ENCODE measurements at regions not wholly inside any gene's neighbourhood (a gene's known extent, or its start where the extent isn't known, plus 50 kb on each side); places are given as distances from the start of the nearest gene placed in this dataset.

DNA sequence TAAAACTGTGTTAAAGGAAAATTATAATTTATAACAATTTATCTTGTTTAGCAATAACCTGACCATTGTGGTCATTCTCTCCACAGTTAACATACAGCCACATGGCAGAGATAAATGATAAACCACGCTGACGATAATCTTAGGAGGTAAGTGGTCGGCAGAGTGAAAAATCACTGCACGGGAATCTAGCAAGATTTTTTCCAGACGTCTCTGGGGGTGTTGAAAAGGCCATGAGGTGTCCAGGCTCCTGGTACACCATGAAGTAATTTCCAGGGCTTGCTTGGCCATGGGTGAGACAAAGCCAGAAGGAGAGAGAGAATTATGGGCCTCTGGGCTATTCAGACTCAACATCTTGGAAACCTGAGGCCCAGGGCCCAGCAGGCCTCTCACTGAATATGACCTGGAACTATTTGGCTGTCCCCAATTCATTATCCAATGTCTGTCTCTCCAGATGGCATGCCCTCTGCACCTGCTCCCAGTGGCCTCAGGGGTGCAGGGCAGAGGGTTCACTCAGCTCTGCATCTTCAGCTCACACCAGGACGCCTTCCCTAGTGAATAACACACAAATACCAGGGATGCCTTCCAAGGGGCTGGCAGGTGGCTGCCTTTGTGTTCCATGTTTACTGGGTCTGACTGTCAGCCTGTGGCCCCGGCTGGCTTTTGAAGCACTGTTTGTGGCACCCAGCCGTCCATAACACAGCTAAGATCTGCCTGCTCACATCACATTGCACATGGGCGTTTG, 590.4 kb upstream of the PFKP start:
- DNase-seq (ENCODE audit: extremely low read depth, low read depth, low spot score), result no peak

- no peak for DNase-seq (ENCODE audit: extremely low read depth, low read depth, low spot score)
Observed at GRCh38 chr10:2476218-2476811, 591.0 kb upstream of the PFKP start.

GRCh38 chr10:2475711-2476217, 591.6 kb upstream of the PFKP start:
- no peak for DNase-seq (ENCODE audit: extremely low read depth, low read depth, low spot score)

DNA sequence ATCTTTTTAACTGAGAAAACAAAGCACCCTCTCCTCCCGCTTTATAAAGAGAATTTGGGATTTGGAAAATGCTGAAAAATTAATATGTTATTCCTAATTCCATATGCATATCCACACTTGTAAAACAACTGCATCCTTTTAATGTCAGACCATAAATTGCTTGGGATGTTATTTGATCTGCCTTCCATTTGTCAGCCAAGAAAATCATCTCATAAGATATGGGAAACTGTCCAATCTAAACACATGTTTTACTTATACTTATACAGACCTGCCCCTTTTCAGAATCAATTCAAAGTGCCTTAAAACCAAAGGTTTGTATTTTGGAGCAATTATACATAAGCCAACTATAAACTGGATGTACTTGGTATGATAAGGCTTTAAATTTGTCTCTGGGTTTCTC, 595.5 kb upstream of the PFKP start:
- no peak for DNase-seq (ENCODE audit: extremely low read depth, low read depth, low spot score)

DNA sequence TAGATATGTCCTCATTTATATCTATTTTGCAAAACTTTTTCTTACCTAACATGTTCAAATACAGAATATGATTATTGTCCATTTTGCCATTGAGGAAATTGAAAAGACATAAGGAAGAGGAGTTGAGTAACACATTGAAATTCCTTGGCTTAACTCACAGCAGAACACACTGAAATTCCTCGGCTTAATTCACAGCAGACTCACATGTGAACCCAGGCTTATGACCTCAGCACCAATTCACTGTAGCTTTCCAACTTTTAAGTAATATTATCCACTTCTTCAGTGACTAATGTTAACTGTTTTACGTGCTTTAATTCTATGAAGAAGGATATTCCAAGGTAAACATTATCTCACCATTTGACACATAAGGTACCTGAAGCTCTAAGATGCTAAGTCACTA, 597.5 kb upstream of the PFKP start:
- DNase-seq (ENCODE audit: extremely low read depth, low read depth, low spot score), result no peak

DNA sequence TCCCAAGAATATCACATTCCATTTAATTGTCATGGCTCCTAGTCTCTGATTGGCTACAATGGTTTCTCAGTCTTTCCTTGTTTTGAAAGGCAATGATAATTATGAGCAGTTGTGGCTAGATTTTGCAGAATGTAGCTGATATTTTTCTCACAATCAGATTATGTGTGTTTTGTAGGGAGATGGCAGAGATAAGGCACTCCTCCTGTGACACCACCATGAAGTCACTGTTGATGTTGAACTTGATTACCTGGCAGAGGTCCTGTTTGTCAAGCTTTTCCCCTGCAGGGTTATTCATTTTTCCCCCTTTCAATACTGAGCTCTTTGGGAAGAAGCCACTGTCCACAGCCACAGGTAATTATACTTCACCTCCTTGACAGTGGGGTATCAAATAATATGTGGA, 602.9 kb upstream of the PFKP start:
- DNase-seq (ENCODE audit: extremely low read depth, low read depth, low spot score), result no peak

GRCh38 chr10:2463316-2463715, 604.0 kb upstream of the PFKP start:
- no peak for DNase-seq (ENCODE audit: extremely low read depth, low read depth, low spot score)

GRCh38 chr10:2462581-2462980, 604.8 kb upstream of the PFKP start:
- DNase-seq (ENCODE audit: extremely low read depth, low read depth, low spot score), result no peak

- DNase-seq (ENCODE audit: extremely low read depth, low read depth, low spot score), result no peak
Observed at GRCh38 chr10:2460812-2461211, 606.5 kb upstream of the PFKP start.

DNA sequence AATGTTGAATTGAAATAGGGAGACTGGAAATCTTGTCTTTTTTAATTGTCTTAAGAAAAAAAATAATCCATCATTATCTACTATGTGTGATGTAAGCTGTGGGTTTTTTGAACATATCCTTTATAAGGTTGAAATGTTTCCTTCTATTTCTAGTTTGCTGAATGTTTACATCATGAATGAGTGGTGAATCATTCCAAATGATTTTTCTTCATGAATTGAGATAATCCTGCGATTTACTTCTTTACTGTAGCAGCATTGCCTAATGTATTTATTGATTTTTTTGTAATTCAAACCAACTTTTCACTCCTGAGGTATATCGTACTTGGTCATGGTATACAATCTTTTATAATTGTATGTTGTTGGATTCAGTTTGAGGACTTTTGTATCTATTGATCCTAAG, 607.6 kb upstream of the PFKP start:
- DNase-seq (ENCODE audit: extremely low read depth, low read depth, low spot score), result no peak

DNA sequence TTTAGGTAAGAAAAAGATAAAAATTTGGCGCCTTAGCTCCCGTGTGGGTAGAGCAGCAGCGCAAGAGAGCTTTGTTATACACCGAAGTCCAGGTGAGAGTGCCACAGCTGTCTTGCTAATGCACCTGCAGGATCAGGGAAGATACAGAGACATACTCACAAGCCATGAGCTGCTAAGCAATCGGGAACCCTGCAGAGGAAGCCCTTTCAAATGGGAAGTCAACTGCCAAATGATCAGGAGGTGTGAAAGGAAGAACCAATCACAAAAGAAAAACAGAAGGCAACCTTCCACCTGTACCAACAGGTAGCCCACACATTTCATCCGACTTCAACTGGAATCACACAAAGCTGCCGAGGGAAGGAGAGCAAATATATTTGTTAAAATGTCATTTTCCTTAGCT, 610.5 kb upstream of the PFKP start:
- DNase-seq (ENCODE audit: extremely low read depth, low read depth, low spot score), result no peak

DNA sequence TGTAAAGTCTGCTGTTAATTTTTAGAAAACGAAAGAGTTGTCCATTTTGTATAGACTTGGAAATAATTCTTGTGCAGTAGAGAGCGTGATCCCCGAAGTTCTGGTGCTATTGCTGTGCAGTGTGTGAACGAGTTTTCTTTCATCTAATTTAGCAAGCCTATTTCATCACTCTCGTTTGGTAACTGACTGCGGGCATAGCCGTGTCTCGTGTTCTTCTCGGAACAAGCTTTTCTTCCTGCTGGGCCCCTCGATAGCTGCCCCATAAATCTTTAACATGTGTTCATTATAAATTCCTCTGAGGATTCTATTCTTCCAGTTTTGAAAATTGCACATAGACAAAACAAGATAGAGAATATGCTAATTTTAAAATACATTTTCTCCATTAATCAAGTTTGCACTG, 622.0 kb upstream of the PFKP start:
- DNase-seq (ENCODE audit: extremely low read depth, low read depth, low spot score), result no peak

DNA sequence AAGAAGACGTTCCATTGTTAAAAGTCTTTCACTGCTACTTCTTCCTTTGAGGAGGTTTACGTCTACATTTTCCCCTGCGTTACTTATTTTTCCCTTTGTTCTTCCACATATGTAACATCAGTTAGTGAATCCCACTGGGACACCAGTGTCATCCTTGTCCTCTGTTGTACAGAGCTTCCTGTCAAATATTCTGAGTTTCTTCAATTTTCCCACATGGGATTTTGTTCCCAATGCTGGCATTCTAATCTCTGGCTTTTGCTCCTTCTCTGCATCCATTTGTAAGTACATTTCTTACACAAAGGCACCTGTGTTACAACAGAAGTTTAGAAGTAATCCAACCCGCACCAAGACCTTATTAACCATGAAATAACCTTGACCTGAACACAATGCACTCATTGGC, 627.4 kb upstream of the PFKP start:
- DNase-seq (ENCODE audit: extremely low read depth, low read depth, low spot score), result no peak

DNA sequence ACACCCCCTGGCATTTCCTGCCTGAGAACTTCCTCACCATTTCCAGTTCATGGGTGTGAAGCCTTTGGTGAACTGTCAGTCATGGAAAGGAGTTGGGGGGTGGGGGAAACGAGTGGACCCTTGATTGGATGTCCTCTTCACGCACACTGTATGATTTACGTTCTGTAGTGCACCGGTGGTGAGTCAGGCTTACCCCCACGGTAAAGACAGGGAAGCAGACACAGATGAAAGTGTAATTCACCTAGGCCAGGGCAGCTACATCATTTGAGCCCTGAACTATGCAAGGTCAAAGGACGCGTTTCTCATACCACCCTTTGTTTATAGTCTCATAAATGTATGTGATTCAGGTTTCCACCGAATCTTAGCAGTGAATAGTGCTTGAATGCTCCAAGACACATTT, 628.3 kb upstream of the PFKP start:
- no peak for DNase-seq (ENCODE audit: extremely low read depth, low read depth, low spot score)

DNA sequence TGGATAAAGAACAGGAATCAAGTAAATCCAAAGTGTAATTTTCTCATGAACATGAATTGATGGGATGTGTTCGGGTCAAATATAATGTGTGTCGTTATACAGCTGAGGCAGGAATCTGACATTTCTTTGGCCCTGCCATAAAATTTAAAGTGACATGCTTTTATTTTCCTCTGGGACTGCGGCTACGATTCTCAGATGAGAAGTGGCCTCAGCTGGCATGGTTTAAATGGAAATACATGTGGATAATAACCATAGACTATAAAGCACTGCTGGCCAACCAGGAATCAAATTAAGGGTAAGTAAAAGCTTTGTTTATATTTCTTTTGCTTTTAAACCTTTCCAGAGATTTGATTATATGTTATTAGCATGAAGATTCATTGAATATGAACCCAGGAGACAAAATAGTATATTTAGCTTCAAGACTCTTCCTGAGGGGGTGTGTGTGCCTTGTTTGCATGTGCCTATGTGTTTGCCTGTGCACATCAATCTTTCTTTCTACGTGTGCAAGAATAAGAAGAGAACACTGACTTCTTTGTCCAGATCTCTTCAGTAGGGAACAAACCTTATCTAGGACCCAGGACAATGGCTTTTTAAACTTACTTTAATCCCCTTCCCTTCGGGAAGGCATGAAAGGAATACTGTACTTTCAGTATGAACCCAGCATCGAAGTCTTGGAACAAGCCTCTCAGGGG, 629.0 kb upstream of the PFKP start:
- DNase-seq (ENCODE audit: extremely low read depth, low read depth, low spot score), result no peak

- DNase-seq (ENCODE audit: extremely low read depth, low read depth, low spot score), result no peak
Observed at GRCh38 chr10:2436933-2437332, 630.4 kb upstream of the PFKP start.

DNA sequence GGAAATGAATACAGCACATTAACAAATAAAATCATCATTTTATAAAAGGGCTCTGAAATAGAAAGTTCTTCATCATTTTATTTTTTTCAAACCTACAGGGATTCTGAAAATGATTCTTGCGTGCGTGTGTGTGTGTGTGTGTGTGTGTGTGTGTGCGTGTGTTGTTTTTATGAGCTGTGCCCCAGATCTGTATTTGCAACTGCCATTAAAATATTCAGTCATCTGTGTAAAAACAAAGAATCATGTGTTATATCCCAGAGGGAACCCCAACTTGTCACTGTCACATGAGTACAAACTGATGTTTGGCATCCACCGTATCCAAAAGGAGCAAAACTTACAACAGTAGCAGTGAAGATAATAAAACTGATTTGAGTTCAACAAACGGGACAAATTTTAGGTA, 635.4 kb upstream of the PFKP start:
- no peak for DNase-seq (ENCODE audit: extremely low read depth, low read depth, low spot score)

DNA sequence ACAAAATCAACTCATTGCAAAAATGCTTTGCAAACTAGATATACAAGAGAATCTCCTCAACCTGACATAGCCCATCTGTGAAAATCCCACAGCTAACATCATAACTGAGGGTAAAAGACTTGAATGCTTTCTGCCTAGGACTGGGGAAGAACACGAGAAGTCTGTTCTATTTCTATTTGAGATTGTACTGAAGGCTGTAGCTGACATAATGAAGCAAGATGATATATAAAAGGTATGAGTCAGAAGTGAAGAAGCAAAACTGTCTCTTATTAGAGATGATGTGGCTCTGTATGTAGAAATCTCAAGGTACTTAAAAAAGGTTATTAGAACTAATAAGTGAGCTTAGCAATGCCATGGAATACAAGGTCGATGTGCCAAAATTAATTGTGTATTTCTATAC, 639.9 kb upstream of the PFKP start:
- DNase-seq (ENCODE audit: extremely low read depth, low read depth, low spot score), result no peak

GRCh38 chr10:2425320-2425719, 642.0 kb upstream of the PFKP start:
- DNase-seq (ENCODE audit: extremely low read depth, low read depth, low spot score), result no peak

- DNase-seq (ENCODE audit: extremely low read depth, low read depth, low spot score), result no peak
Observed at GRCh38 chr10:2414562-2414961, 652.8 kb upstream of the PFKP start.

DNA sequence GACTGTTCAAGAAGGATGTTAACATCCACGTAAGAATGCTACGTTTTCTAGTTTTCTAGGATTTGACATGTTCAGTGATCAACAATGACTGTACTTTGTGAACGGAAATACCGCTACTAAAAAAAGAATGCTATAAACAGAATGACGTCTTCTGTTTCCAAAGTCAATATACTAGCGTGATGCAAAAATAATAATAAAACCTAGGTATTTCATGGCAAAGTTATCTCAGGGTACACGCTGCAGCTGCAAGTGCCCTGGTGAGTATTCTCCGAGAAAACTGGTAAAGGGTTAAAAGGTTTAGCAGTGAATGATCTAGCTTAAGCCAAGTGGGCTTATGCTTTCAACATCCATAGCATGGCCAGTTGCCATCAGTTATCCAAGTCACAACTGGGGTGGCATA, 653.3 kb upstream of the PFKP start:
- no peak for DNase-seq (ENCODE audit: extremely low read depth, low read depth, low spot score)

DNA sequence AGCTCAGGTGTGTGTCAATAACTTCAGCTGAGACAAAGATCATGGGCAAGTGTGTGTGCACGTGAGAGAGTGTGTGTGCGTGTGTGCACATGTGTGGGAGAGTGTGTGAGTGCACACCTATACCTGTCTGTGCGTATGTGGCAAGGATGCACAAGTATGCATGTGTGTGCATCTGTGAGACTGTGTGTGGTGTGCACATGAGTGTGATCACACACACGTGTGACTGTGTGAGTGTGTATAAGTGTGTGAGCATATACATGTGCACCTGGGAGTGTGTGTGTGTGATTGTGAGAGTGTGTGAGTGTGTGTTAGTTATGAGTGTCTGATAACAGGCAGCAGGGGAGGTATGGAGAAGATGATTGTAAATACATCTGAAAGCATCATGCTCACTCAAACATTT, 657.3 kb upstream of the PFKP start:
- no peak for DNase-seq (ENCODE audit: extremely low read depth, low read depth, low spot score)
